Nephron progenitor cell (in vitro differentiated cells): ENCODE measurements at regions not wholly inside any gene's neighbourhood (a gene's known extent, or its start where the extent isn't known, plus 50 kb on each side); places are given as distances from the start of the nearest gene placed in this dataset.

Experiments used
- DNase-seq: peaks from one replicate; pipeline ENCODE4 v3.0.0; 2021
- H3K27ac Mint-ChIP-seq: 2 replicates; pipeline ENCODE4 v1.8.0; 2021; ENCODE audit warnings: mild to moderate bottlenecking, moderate library complexity, mixed read lengths
- H3K27me3 Mint-ChIP-seq: 2 replicates; pipeline ENCODE4 v1.8.0; 2021; ENCODE audit warnings: mild to moderate bottlenecking, low read depth, mixed read lengths; ENCODE audit not compliant: poor library complexity
- H3K36me3 Mint-ChIP-seq: 2 replicates; pipeline ENCODE4 v1.8.0; 2021; ENCODE audit warnings: low read depth, mixed read lengths
- H3K4me1 Mint-ChIP-seq: 2 replicates; pipeline ENCODE4 v1.8.0; 2021; ENCODE audit warnings: mixed read lengths
- H3K4me3 Mint-ChIP-seq: 2 replicates; pipeline ENCODE4 v1.8.0; 2021; ENCODE audit warnings: mild to moderate bottlenecking, moderate library complexity, mixed read lengths
- H3K9me3 Mint-ChIP-seq: 2 replicates; pipeline ENCODE4 v1.8.0; 2021; ENCODE audit warnings: mild to moderate bottlenecking, moderate library complexity, mixed read lengths
- TF ChIP-seq, protein P1 (sequence below): fragments of 200-600 bp; sonication (generic); IDR thresholded peaks from 2 replicates; pipeline ENCODE4 v1.5.0; 2021; ENCODE audit warnings: antibody characterized with exemption

DNA sequence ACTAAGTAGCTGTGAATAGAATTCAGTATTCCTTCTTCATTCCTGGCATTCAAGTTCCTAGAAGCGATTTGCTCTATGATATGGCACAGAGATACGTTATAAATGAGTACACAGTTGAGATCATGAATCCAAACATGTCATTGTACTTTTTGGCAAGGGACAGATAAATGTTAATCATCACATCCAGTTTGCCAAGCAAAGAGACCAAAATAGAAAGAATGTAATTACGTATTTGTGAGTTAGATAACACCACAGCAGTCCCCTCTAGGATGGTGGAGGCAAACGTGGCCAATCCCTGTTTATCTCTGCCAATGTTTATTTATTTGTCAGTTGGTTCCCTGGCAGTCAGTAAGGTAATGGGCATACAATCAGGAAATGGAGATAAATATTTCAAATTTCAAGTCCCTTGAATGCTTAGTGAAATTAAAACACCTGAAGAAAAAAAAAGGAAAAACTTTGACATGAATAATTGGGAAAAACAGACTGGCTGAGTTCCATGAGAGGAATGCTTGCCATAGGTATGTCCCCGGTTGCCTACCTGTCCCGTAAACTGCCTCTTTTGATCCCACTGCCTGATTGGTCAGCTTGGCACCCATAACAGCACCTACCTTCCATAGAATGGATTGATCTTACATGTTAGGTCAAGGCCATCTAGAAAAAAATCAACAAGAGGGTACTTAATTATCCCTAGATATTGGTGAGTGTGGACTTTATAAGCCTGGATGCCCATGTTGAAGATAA lies 451.1 kb upstream of the NETO1 start:
- H3K27ac Mint-ChIP-seq = no peak overlapping the region
- H3K4me3 Mint-ChIP-seq = no peak overlapping the region
- H3K36me3 Mint-ChIP-seq = no peaks in the 10 kb centered on the region
- DNase-seq = no peak
- no peaks in the 10 kb centered on the region for H3K4me1 Mint-ChIP-seq
- H3K27me3 Mint-ChIP-seq = no peaks in the 10 kb centered on the region
- TF ChIP-seq, protein P1, sequence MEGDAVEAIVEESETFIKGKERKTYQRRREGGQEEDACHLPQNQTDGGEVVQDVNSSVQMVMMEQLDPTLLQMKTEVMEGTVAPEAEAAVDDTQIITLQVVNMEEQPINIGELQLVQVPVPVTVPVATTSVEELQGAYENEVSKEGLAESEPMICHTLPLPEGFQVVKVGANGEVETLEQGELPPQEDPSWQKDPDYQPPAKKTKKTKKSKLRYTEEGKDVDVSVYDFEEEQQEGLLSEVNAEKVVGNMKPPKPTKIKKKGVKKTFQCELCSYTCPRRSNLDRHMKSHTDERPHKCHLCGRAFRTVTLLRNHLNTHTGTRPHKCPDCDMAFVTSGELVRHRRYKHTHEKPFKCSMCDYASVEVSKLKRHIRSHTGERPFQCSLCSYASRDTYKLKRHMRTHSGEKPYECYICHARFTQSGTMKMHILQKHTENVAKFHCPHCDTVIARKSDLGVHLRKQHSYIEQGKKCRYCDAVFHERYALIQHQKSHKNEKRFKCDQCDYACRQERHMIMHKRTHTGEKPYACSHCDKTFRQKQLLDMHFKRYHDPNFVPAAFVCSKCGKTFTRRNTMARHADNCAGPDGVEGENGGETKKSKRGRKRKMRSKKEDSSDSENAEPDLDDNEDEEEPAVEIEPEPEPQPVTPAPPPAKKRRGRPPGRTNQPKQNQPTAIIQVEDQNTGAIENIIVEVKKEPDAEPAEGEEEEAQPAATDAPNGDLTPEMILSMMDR = no peak
- H3K9me3 Mint-ChIP-seq = no peaks in the 10 kb centered on the region

DNA sequence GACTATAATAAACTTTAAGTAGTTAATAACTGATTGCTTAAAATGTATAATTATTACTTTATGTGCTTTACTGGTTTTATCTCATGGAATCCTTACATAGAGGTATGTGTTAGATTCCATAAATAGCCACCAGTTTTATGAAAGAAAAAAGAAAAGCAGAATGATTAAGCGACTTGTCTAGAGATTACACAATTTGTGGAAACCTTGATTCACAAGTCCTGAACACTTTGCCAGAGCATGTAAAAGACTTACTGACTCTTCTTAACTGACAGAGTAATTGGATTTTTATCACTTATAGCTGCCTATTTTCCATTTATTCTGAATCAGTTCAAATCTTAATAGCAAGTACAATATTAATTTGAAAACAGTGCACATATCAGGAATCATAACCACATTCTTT lies 448.7 kb upstream of the NETO1 start:
- no peaks in the 10 kb centered on the region for H3K4me1 Mint-ChIP-seq
- H3K27ac Mint-ChIP-seq = no peak overlapping the region
- DNase-seq = no peak
- H3K36me3 Mint-ChIP-seq = no peaks in the 10 kb centered on the region
- H3K4me3 Mint-ChIP-seq = no peak overlapping the region
- H3K27me3 Mint-ChIP-seq = peaks cover 4% of the 10 kb centered on the region
- TF ChIP-seq, protein P1 = no peak
- no peaks in the 10 kb centered on the region for H3K9me3 Mint-ChIP-seq

DNA sequence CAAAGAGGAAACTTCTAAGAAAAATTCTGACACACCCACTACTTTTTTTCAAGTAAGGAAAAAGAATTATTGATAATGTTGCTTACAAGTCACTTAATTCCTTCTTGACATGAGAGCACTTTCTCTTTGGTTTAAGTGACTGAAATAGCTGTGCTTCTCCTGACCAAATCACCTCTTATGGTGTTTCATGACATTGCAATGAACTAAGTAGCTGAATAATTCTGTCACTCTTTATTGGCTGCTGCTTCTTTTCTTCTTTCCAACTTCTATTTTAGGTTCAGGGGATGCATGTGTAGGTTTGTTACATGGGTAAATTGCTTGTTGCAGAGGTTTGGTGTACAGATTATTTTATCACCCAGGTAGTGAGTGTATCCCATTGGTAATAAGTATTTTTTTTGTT lies 447.6 kb upstream of the NETO1 start:
- no peak overlapping the region for H3K4me3 Mint-ChIP-seq
- H3K9me3 Mint-ChIP-seq = no peaks in the 10 kb centered on the region
- H3K27me3 Mint-ChIP-seq = peaks cover 4% of the 10 kb centered on the region
- no peak for DNase-seq
- H3K36me3 Mint-ChIP-seq = no peaks in the 10 kb centered on the region
- H3K4me1 Mint-ChIP-seq = no peaks in the 10 kb centered on the region
- no peak overlapping the region for H3K27ac Mint-ChIP-seq
- TF ChIP-seq, protein P1 = no peak

DNA sequence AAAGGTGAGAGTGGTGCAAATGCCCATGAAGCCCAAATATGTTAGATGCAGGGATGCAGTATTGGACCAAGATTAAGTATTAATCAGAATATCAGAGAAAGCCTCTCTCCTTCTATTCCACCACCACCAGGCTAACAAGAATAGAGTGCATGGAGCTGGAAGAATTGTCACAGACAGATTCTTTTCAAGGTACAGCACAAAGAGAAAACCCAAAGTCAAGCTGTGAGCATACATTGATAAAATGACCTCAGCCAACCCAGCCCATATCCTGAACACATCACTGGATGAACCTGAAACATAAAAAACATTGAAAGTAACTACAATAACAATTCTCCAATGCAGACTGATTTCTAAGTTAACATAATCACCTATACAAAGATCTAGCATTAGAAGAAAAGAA lies 445.7 kb upstream of the NETO1 start:
- peaks cover 4% of the 10 kb centered on the region for H3K27me3 Mint-ChIP-seq
- H3K27ac Mint-ChIP-seq = no peak overlapping the region
- H3K36me3 Mint-ChIP-seq = no peaks in the 10 kb centered on the region
- no peaks in the 10 kb centered on the region for H3K4me1 Mint-ChIP-seq
- TF ChIP-seq, protein P1 = no peak
- no peaks in the 10 kb centered on the region for H3K9me3 Mint-ChIP-seq
- DNase-seq = no peak
- no peak overlapping the region for H3K4me3 Mint-ChIP-seq

DNA sequence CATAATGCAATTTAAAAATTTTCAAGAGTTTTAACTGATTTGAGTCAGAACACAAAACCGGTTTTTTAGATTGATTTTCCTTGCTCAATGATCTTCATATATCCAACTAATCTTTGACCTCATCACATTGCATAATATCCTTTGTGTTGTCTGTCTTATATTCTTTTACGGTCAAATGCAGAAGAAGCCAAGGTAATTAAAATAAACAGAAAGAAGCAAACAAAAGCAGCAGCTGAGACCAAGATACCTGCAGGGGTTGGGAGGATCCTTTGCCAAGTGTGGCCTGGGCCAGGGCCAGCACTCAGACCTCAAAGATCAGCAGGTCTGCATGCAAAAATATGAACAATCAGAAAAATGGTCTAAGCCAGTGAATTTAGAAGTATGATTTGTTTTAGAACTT lies 428.9 kb upstream of the NETO1 start:
- TF ChIP-seq, protein P1 = no peak
- DNase-seq = no peak
- no peak overlapping the region for H3K4me3 Mint-ChIP-seq
- H3K4me1 Mint-ChIP-seq = no peaks in the 10 kb centered on the region
- no peaks in the 10 kb centered on the region for H3K27me3 Mint-ChIP-seq
- no peak overlapping the region for H3K27ac Mint-ChIP-seq
- H3K9me3 Mint-ChIP-seq = no peaks in the 10 kb centered on the region
- no peaks in the 10 kb centered on the region for H3K36me3 Mint-ChIP-seq

DNA sequence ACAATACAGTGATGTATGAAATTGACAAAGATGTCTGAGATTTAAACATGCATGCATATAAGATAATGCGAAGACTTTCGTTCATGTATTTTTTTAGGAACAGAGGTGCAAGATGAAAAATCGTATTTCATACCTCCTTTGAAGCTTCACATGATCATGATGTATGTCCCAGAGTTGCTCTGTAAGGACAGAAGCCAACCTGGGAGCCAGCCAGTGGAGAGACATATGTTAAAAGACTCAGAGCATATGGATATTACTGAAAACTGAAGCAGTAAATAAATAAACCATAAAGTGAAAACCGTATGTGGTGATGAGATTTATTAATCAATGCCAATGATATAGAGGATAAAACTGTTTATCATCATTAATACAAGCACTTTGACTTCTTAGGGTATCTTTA lies 424.4 kb upstream of the NETO1 start:
- Mint-ChIP-seq H3K4me3 (no peak overlapping the region), H3K27me3 (no peaks in the 10 kb centered on the region), H3K27ac (no peak overlapping the region), H3K36me3 (no peaks in the 10 kb centered on the region), H3K4me1 (peaks cover 6% of the 10 kb centered on the region), H3K9me3 (no peaks in the 10 kb centered on the region)
- no peak for DNase-seq
- TF ChIP-seq, protein P1 = no peak
